AG09309 (cell line): ENCODE measurements at regions not wholly inside any gene's neighbourhood (a gene's known extent, or its start where the extent isn't known, plus 50 kb on each side); places are given as distances from the start of the nearest gene placed in this dataset.

Source experiments
- DNase-seq: peaks from one replicate; pipeline ENCODE4 v3.0.0-alpha.2; 2010; ENCODE audit warnings: low read depth
- H3K4me3 ChIP-seq: 2 replicates; pipeline ENCODE4 v1.5.1; 2011; ENCODE audit warnings: mild to moderate bottlenecking, low read depth, low read length, moderate library complexity; ENCODE audit not compliant: control insufficient read depth
- CTCF ChIP-seq: IDR thresholded peaks from 2 replicates; pipeline ENCODE4 v1.5.1; 2011; ENCODE audit warnings: mild to moderate bottlenecking, low read depth, low read length, inconsistent platforms; ENCODE audit not compliant: insufficient read depth, control insufficient read depth; ENCODE audit errors: missing control alignments

- no peak overlapping the region for H3K4me3 ChIP-seq
- no peak for DNase-seq
- TF ChIP-seq CTCF = peak; percentile 86
Observed at GRCh38 chr11:64449381-64450167, 90.6 kb downstream of the RPS6KA4 start.

GRCh38 chr11:64450168-64450560, 91.2 kb downstream of the RPS6KA4 start:
- no peak for TF ChIP-seq CTCF
- DNase-seq = no peak
- no peak overlapping the region for H3K4me3 ChIP-seq

- H3K4me3 ChIP-seq = no peak overlapping the region
- no peak for DNase-seq
- TF ChIP-seq CTCF = no peak
Observed at GRCh38 chr11:64451856-64452255, 92.9 kb downstream of the RPS6KA4 start.

- TF ChIP-seq CTCF = no peak
- H3K4me3 ChIP-seq = no peak overlapping the region
- no peak for DNase-seq
Observed at GRCh38 chr11:64453466-64453865, 94.5 kb downstream of the RPS6KA4 start.

GRCh38 chr11:64455456-64456261, 96.7 kb downstream of the RPS6KA4 start:
- no peak overlapping the region for H3K4me3 ChIP-seq
- DNase-seq = no peak
- TF ChIP-seq CTCF = no peak

- DNase-seq = no peak
- TF ChIP-seq CTCF = no peak
- H3K4me3 ChIP-seq = no peak overlapping the region
Observed at GRCh38 chr11:64456509-64457320, 97.8 kb downstream of the RPS6KA4 start.
